GM12878 (cell line): ENCODE measurements at regions not wholly inside any gene's neighbourhood (a gene's known extent, or its start where the extent isn't known, plus 50 kb on each side); places are given as distances from the start of the nearest gene placed in this dataset.

ENCODE experiments used
- ATAC-seq: fragments of 200-7000 bp; cut with Tn5 transposase; 3 replicates; pipeline ENCODE4 v1.9.1; 2020; ENCODE audit warnings: mild to moderate bottlenecking, moderate library complexity
- BruUV-seq: library from RNA; stranded (reverse); fragments of 400-500 nt; replicated peaks from 2 replicates; lab custom pipeline; 2021; lab: Mats Ljungman, UMichigan
- CTCF ChIA-PET: fragments of 300-600 bp; sonication (Branson Sonifier 250); formaldehyde crosslinking; extraction: SDS; loops from one replicate; lab custom pipeline; 2021; ENCODE audit warnings: inconsistent platforms; lab: Yijun Ruan, JAX
- POLR2A ChIA-PET: fragments of 350-600 bp; formaldehyde crosslinking; extraction: SDS; loops from one replicate; lab custom pipeline; 2021; ENCODE audit warnings: inconsistent platforms; lab: Charles Lee
- RAD21 ChIA-PET: fragments of 300-600 bp; sonication (Branson Sonifier 250); formaldehyde crosslinking; loops from one replicate; lab custom pipeline; 2023; ENCODE audit warnings: antibody characterized with exemption; ENCODE audit not compliant: unreplicated experiment; lab: Charles Lee
- SMC1A ChIA-PET: fragments of 300-600 bp; sonication (Branson Sonifier 250); formaldehyde crosslinking; loops from one replicate; lab custom pipeline; 2023; ENCODE audit not compliant: unreplicated experiment, uncharacterized antibody; lab: Charles Lee
- DNase-seq: peaks from one replicate; pipeline ENCODE4 v3.0.0-alpha.2; 2011; ENCODE audit warnings: low read depth, low spot score
- FAIRE-seq: peaks from 3 replicates; lab custom pipeline; 2011; peaks lifted over from hg19 to GRCh38; lab: Jason Lieb, UNC
- H2AFZ ChIP-seq: 2 replicates; pipeline ENCODE4 v1.6.0; 2011; ENCODE audit warnings: low read depth, low read length, control low read depth; ENCODE audit not compliant: control insufficient read depth
- H3K27ac ChIP-seq: 2 replicates; pipeline ENCODE4 v1.5.1; 2011; ENCODE audit warnings: control low read depth; ENCODE audit not compliant: control insufficient read depth, insufficient read depth
- H3K27me3 ChIP-seq, 2 experiments: replicated peaks in 1 of 2; 2 replicates each; pipeline versions ENCODE4 v1.6.0 to v1.6.1; 2011; ENCODE audit warnings: low read length in 1 of 2; ENCODE audit not compliant: control insufficient read depth in 2 of 2, insufficient read depth in 2 of 2
- H3K36me3 ChIP-seq, 2 experiments: 2 replicates each; pipeline ENCODE4 v1.5.1; 2011; ENCODE audit warnings: low read length in 1 of 2; ENCODE audit not compliant: control insufficient read depth in 2 of 2, insufficient read depth in 2 of 2
- H3K4me1 ChIP-seq: 2 replicates; pipeline ENCODE4 v1.6.1; 2011; ENCODE audit warnings: mild to moderate bottlenecking, low read length, moderate library complexity, mixed read lengths; ENCODE audit not compliant: control insufficient read depth, insufficient read depth
- H3K4me2 ChIP-seq: 2 replicates; pipeline ENCODE4 v1.6.0; 2011; ENCODE audit warnings: control low read depth; ENCODE audit not compliant: control insufficient read depth, insufficient read depth
- H3K4me3 ChIP-seq: fragments of 200-600 bp; sonication (generic); 2 replicates; pipeline ENCODE4 v1.5.1; 2016
- H3K79me2 ChIP-seq: 2 replicates; pipeline ENCODE4 v1.6.0; 2011; ENCODE audit warnings: low read length; ENCODE audit not compliant: control insufficient read depth, insufficient read depth
- H3K9ac ChIP-seq: 2 replicates; pipeline ENCODE4 v1.8.0; 2011; ENCODE audit warnings: low read length, control low read depth, mixed read lengths; ENCODE audit not compliant: control insufficient read depth, insufficient read depth
- H3K9me3 ChIP-seq: replicated peaks from 3 replicates; pipeline ENCODE4 v1.5.1; 2011; ENCODE audit warnings: mild to moderate bottlenecking, low read length; ENCODE audit not compliant: control insufficient read depth, insufficient read depth
- H4K20me1 ChIP-seq: 2 replicates; pipeline ENCODE4 v1.6.0; 2011; ENCODE audit not compliant: control insufficient read depth, insufficient read depth
- CBX5 ChIP-seq: sonication (generic); IDR thresholded peaks from 2 replicates; pipeline ENCODE4 v1.6.1; 2016; ENCODE audit warnings: low read depth, moderate library complexity, mild to moderate bottlenecking, inconsistent platforms
- RUNX3 ChIP-seq: IDR thresholded peaks from 2 replicates; pipeline ENCODE4 v1.6.1; 2012; ENCODE audit warnings: low read length, inconsistent platforms
- USF1 ChIP-seq: IDR thresholded peaks from 2 replicates; pipeline ENCODE4 v1.6.1; 2011; ENCODE audit warnings: borderline replicate concordance, low read depth, mild to moderate bottlenecking, moderate library complexity, mixed read lengths, low read length; ENCODE audit not compliant: insufficient read depth; ENCODE audit errors: extremely low read length
- ZBTB11 ChIP-seq: fragments of 450-650 bp; formaldehyde crosslinking; IDR thresholded peaks from 2 replicates; pipeline ENCODE4 v1.5.0; 2022; ENCODE audit warnings: mild to moderate bottlenecking, missing genetic modification characterization
- WGBS: methylation state at CpG from one replicate; pipeline ENCODE4 v1.1.6; 2016; ENCODE audit warnings: low lambda C conversion rate; ENCODE audit not compliant: insufficient replicate concordance, insufficient coverage; ENCODE audit errors: missing lambda C conversion rate; 5-methylcytosine and 5-hydroxymethylcytosine counted together
- in situ Hi-C: fragments of 300-500 bp; cut with MboI; formaldehyde crosslinking; loops from 9 replicates; pipeline ENCODE4 v1.14.3; 2018; ENCODE audit warnings: mixed read lengths
- intact Hi-C: fragments of 100-400 bp; cut with micrococcal nuclease; formaldehyde crosslinking; loops from one replicate; pipeline ENCODE4 v1.14.2; 2022; ENCODE audit not compliant: unreplicated experiment

GRCh38 chr3:127477396-127477795, 113.1 kb downstream of the TPRA1 start:
- intact Hi-C loops (no loop called here), in situ Hi-C loops (no loop called here)
- Histone ChIP-seq H3K4me2 (no peak overlapping the region), H3K4me3 (no peak overlapping the region), H3K27me3 (no peaks in the 10 kb centered on the region), H3K36me3 (no peaks in the 10 kb centered on the region), H3K79me2 (no peaks in the 10 kb centered on the region), H2AFZ (no peak overlapping the region), H3K9ac (no peak overlapping the region), H3K27ac (no peak overlapping the region), H3K4me1 (no peaks in the 10 kb centered on the region), H3K9me3 (no peaks in the 10 kb centered on the region), H4K20me1 (no peaks in the 10 kb centered on the region)
- TF ChIP-seq ZBTB11 = no peak
- no peak for DNase-seq
- no TSS peak for BruUV-seq
- ATAC-seq = no peak
- FAIRE-seq = no peak
- RAD21 ChIA-PET = no interaction called here
- WGBS = 59% methylated on average over 8 of the region's 8 CpGs
- POLR2A ChIA-PET = no interaction called here
- SMC1A ChIA-PET = no interaction called here
- CTCF ChIA-PET = interaction anchor here (1.1 kb wide), 1 partner anchor 22 kb away, joined by 3 read pairs; no protein-coding TSS in a partner anchor

GRCh38 chr3:127476936-127477335, 113.6 kb downstream of the TPRA1 start:
- intact Hi-C loops (no loop called here), in situ Hi-C loops (no loop called here)
- DNase-seq = no peak
- ATAC-seq = no peak
- no peak overlapping the region for H3K4me3 ChIP-seq
- H2AFZ ChIP-seq = no peak overlapping the region
- TF ChIP-seq RUNX3 (no peak), USF1 (no peak), CBX5 (no peak)
- H3K27ac ChIP-seq = no peak overlapping the region
- BruUV-seq = no TSS peak
- WGBS = 51% methylated on average over 12 of the region's 12 CpGs
- POLR2A ChIA-PET = no interaction called here
- no peaks in the 10 kb centered on the region for H3K4me1 ChIP-seq
- no peak for FAIRE-seq
- no peaks in the 10 kb centered on the region for H3K79me2 ChIP-seq
- no peak overlapping the region for H3K4me2 ChIP-seq
- no peak overlapping the region for H3K9ac ChIP-seq
- H3K9me3 ChIP-seq = no peaks in the 10 kb centered on the region
- H3K36me3 ChIP-seq = no peaks in the 10 kb centered on the region
- RAD21 ChIA-PET = no interaction called here
- no peaks in the 10 kb centered on the region for H4K20me1 ChIP-seq
- CTCF ChIA-PET = interaction anchor here (1.1 kb wide), 1 partner anchor 21 kb away, joined by 3 read pairs; no protein-coding TSS in a partner anchor
- SMC1A ChIA-PET = no interaction called here
- no peaks in the 10 kb centered on the region for H3K27me3 ChIP-seq
